Inflammatory macrophage treated with lipopolysaccharide for 1 hour (primary cell): ENCODE measurements at regions not wholly inside any gene's neighbourhood (a gene's known extent, or its start where the extent isn't known, plus 50 kb on each side); places are given as distances from the start of the nearest gene placed in this dataset.

Experiments
- DNase-seq, 2 donors: peaks; one replicate each; pipeline ENCODE4 v3.0.0-alpha.2; 2020 to 2022

DNA sequence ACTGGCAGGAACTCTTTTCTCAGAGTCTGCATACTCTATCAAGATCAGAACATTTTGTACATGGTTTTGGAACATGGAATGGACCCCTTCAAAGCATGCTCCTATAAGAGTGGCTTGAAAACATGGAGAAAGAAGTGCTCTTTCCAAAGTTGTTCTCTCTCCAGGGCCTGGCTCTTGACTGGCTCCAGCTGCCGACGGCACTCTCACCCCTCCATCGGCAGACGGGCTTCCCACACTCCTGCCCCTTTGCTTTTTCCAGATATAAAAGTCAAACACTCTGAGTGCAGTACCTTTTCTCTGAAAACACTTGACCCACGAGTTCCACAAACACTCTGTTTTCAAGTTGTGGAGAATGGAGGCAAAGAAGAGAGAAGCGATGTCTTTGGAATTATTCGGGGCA lies 72.5 kb upstream of the ONECUT1 start:
- no peak for DNase-seq

DNA sequence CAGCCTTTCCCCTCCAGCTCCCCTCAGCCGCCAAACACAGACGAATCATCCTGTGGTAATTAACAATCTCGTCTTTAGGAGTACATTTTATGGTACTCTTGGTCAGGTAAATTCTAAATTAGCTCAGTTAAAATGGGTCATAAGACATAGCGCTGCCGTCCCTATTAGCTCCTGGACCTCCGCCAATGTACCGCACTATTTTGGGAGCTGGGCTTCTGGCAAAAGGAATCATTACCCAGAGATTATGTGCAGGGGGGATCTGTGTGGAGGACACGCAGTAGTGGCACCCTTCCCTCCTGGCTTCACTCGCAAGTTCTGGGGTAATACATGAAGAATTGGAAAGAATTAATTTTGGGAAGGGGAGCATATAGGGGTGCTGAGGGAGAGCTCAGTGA lies 68.6 kb upstream of the ONECUT1 start:
- DNase-seq, result no peak

DNA sequence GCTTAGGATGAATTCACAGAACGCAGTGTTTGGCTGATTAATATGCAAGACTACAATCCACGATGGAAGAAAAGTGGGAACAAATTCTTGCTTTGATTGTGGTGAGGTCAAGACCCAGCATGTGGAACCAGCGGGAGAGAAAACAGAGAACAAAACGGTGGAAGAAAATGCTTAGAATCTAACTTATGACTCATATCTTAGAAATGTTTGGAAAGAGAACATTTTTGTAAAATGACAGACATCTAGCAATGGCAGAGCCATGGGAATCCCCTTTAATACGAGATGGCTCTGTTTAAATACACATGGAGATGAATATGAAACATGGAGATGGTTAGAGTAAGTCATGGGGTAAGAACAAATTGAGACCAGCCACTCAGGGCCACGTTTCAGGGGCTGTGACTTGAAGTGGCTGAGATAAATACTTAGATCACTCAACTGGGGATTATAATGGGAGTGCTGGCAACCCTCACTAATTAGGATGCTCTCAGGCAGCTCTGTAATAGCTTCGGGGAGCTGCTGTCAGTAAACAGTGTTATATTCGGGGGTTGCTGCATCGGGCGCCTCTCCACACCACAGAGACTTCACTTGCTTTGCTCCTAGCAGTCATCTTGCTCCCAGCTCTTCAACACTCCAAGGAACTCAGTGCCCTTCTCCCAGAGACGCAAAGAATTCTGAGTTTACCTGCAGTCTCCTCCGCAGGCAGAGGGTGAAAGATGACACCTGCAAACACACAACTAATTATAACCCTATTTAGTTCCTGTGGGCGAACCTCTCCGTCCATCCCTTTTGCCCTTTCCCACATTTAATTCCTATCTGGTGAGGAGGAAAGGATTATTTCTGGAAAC lies 68.0 kb upstream of the ONECUT1 start:
- DNase-seq, result no peak

DNA sequence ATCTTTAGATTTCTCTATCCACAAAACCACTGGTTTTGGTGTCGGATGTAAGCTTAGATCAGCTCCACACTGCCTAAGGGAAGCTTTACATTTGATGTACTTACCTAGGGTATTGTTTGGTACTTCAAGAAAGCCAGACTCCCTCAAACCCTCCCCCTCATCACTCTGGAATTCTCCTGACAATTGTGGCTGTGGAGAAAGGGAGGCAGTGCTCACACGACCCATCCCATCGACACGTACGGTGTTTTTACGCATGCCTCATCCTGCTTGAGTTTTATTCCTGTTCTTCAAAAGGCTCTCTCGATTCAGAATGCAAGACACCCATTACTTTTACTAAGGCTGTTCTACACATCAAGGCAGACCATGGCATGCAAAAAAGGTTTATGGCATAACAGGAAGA lies 67.3 kb upstream of the ONECUT1 start:
- no peak for DNase-seq

DNA sequence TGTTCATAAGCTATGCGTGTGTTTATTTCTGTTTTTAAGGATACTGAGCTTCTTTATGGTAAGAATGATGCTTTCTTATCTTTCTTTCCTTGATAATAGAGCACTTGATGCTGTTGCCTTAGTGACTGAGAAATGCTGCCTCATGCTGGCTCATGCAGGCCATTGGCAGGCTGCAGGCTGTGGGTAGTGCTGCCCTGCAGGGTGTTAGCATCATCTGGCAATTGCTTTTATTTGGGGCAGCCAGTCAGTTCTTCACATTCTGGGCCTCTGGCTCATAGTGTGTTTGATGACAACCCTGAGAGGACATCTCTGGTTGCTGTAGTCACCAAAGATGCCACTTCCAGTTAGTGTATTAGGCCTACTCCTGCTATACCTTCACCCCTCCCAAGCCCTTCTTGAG lies 66.2 kb upstream of the ONECUT1 start:
- no peak for DNase-seq

DNA sequence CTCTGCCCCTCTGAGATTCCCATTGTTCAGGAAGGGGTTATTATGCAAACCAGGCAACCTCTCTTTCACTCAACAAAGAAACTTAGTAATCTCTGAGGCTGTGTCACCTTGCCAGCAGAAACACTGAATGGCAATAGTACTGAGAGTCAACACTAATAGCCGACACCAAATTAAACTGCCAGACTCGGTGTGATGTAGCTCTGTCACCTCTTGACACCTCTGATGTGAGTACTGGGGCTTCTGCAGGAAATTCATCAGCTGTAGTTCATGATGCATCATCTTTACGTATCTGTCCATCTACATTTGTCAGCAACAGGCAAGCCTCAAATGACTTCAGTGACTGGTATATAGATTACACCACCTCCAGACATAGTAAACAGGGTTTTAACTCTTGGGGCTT lies 65.0 kb upstream of the ONECUT1 start:
- DNase-seq, result no peak

DNA sequence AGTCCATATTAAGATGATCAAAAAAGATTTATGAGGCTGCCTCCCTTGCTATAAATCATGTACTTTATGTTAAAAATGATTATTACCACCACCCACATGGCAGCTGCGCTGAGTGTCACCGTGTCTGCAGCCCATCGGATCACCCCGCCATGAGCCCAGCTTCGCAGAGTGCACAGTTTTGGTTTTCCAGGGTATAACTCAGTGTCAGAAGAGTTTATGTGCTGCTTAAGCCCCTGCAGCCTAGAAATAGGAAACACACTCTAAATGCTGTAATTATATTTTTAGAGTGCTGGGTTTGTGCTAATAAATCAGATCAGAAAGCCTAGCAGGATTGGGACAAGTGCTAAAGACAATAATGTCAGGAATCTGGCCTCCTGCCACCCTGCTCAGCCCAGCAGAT lies 54.7 kb upstream of the ONECUT1 start:
- DNase-seq, result no peak
